IMR-90 (cell line): ENCODE measurements at regions not wholly inside any gene's neighbourhood (a gene's known extent, or its start where the extent isn't known, plus 50 kb on each side); places are given as distances from the start of the nearest gene placed in this dataset.

Source experiments
- ATAC-seq: fragments of 200-7000 bp; cut with Tn5 transposase; 2 replicates; pipeline ENCODE4 v1.9.1; 2020; ENCODE audit warnings: low read depth, mild to moderate bottlenecking, moderate library complexity
- BruUV-seq: library from RNA; stranded (reverse); fragments of 400-500 nt; replicated peaks from 2 replicates; lab custom pipeline; 2021; lab: Mats Ljungman, UMichigan
- CTCF ChIA-PET: fragments of 300-600 bp; formaldehyde crosslinking; extraction: SDS; loops from one replicate; lab custom pipeline; 2021; ENCODE audit warnings: antibody characterized with exemption; lab: Yijun Ruan, JAX
- POLR2A ChIA-PET: fragments of 300-600 bp; sonication (Branson Sonifier 250); formaldehyde crosslinking; loops from one replicate; lab custom pipeline; 2022; ENCODE audit warnings: antibody characterized with exemption; ENCODE audit not compliant: unreplicated experiment; lab: Charles Lee
- DNase-seq: peaks from one replicate; pipeline ENCODE4 v3.0.0; 2013
- H2AFZ ChIP-seq: replicated peaks from 2 replicates; pipeline ENCODE3; 2013; ENCODE audit warnings: low read length, mild to moderate bottlenecking; ENCODE audit not compliant: poor library complexity
- H2AK5ac ChIP-seq: 2 replicates; pipeline ENCODE4 v1.6.1; 2013; ENCODE audit warnings: low read depth, low read length, inconsistent platforms
- H2AK9ac ChIP-seq: replicated peaks from 2 replicates; pipeline ENCODE3; 2013; ENCODE audit warnings: mild to moderate bottlenecking, low read depth, low read length, moderate library complexity; ENCODE audit not compliant: poor library complexity
- H2BK120ac ChIP-seq: 2 replicates; pipeline ENCODE4 v1.6.1; 2013; ENCODE audit warnings: low read depth, low read length, inconsistent platforms
- H2BK15ac ChIP-seq: 3 replicates; pipeline ENCODE4 v1.6.1; 2013; ENCODE audit warnings: low read depth, low read length, inconsistent platforms
- H2BK20ac ChIP-seq: 2 replicates; pipeline ENCODE4 v1.6.1; 2013; ENCODE audit warnings: low read depth, mild to moderate bottlenecking, inconsistent platforms, low read length, moderate library complexity
- H2BK5ac ChIP-seq: 2 replicates; pipeline ENCODE4 v1.6.1; 2013; ENCODE audit warnings: mild to moderate bottlenecking, low read depth, low read length, inconsistent platforms; ENCODE audit not compliant: poor library complexity, severe bottlenecking
- H3K14ac ChIP-seq: replicated peaks from 2 replicates; pipeline ENCODE4 v1.6.1; 2013; ENCODE audit warnings: low read depth, low read length, inconsistent platforms
- H3K18ac ChIP-seq: 2 replicates; pipeline ENCODE4 v1.6.1; 2013; ENCODE audit warnings: low read depth, low read length, control low read depth
- H3K23ac ChIP-seq: 2 replicates; pipeline ENCODE4 v1.6.1; 2013; ENCODE audit warnings: low read depth, low read length, inconsistent platforms
- H3K27ac ChIP-seq: 2 replicates; pipeline ENCODE4 v1.5.1; 2013; ENCODE audit warnings: mild to moderate bottlenecking, control low read depth, low read length; ENCODE audit not compliant: insufficient read depth
- H3K27me3 ChIP-seq: 2 replicates; pipeline ENCODE4 v1.6.1; 2013; ENCODE audit warnings: low read length; ENCODE audit not compliant: control insufficient read depth, insufficient read depth
- H3K36me3 ChIP-seq: 2 replicates; pipeline ENCODE4 v1.6.1; 2013; ENCODE audit warnings: low read length, mixed read lengths; ENCODE audit not compliant: control insufficient read depth, insufficient read depth
- H3K4ac ChIP-seq: 2 replicates; pipeline ENCODE4 v1.6.1; 2013; ENCODE audit warnings: low read depth, low read length, inconsistent platforms
- H3K4me1 ChIP-seq: 2 replicates; pipeline ENCODE4 v1.6.1; 2013; ENCODE audit warnings: low read length, mixed read lengths; ENCODE audit not compliant: control insufficient read depth, insufficient read depth
- H3K4me2 ChIP-seq: 2 replicates; pipeline ENCODE4 v1.6.1; 2013; ENCODE audit warnings: low read depth, mild to moderate bottlenecking, control low read depth, low read length, moderate library complexity
- H3K4me3 ChIP-seq: 2 replicates; pipeline ENCODE4 v1.5.1; 2013; ENCODE audit warnings: low read depth, mild to moderate bottlenecking, control low read depth, low read length, moderate library complexity; ENCODE audit not compliant: insufficient read depth
- H3K56ac ChIP-seq: 2 replicates; pipeline ENCODE4 v1.6.1; 2013; ENCODE audit warnings: low read length, inconsistent platforms; ENCODE audit not compliant: insufficient read depth; ENCODE audit errors: extremely low read depth
- H3K79me1 ChIP-seq, 2 experiments: 2 replicates each; pipeline ENCODE4 v1.6.1; 2013; ENCODE audit warnings: low read length in 2 of 2, inconsistent platforms in 1 of 2, low read depth in 1 of 2
- H3K9ac ChIP-seq: 2 replicates; pipeline ENCODE4 v1.6.1; 2013; ENCODE audit warnings: low read depth, low read length, control low read depth
- H3K9me1 ChIP-seq: 2 replicates; pipeline ENCODE4 v1.6.1; 2013; ENCODE audit warnings: low read length, inconsistent platforms; ENCODE audit not compliant: insufficient read depth
- H3K9me3 ChIP-seq: 2 replicates; pipeline ENCODE4 v1.6.1; 2013; ENCODE audit warnings: low read length; ENCODE audit not compliant: control insufficient read depth, insufficient read depth
- H4K20me1 ChIP-seq: 2 replicates; pipeline ENCODE4 v1.6.1; 2013; ENCODE audit warnings: low read length, inconsistent platforms; ENCODE audit not compliant: insufficient read depth
- H4K5ac ChIP-seq: 2 replicates; pipeline ENCODE4 v1.6.1; 2013; ENCODE audit warnings: mild to moderate bottlenecking, low read depth, low read length, control low read depth
- H4K8ac ChIP-seq, 2 experiments: 2 replicates each; pipeline ENCODE4 v1.6.1; 2013; ENCODE audit warnings: low read depth in 2 of 2, low read length in 2 of 2, control low read depth in 1 of 2, inconsistent platforms in 1 of 2
- H4K91ac ChIP-seq: 2 replicates; pipeline ENCODE4 v1.6.1; 2013; ENCODE audit warnings: low read depth, low read length, inconsistent platforms; ENCODE audit not compliant: insufficient read depth
- BHLHE40 ChIP-seq: fragments of 150-350 bp; IDR thresholded peaks from 2 replicates; pipeline ENCODE4 v1.6.1; 2016; ENCODE audit warnings: mild to moderate bottlenecking, low read depth, low read length
- CEBPB ChIP-seq: IDR thresholded peaks from 2 replicates; pipeline ENCODE4 v1.6.1; 2012; ENCODE audit warnings: low read depth, low read length, improper control_type of control experiment
- CHD1 ChIP-seq: IDR thresholded peaks from 2 replicates; pipeline ENCODE4 v1.6.1; 2012; ENCODE audit warnings: low read depth, low read length, improper control_type of control experiment
- FOS ChIP-seq: fragments of 150-350 bp; IDR thresholded peaks from 2 replicates; pipeline ENCODE4 v1.6.1; 2016; ENCODE audit warnings: low read depth, low read length
- MAFK ChIP-seq: IDR thresholded peaks from 2 replicates; pipeline ENCODE4 v1.6.1; 2012; ENCODE audit warnings: low read depth, low read length, improper control_type of control experiment
- MAZ ChIP-seq: IDR thresholded peaks from 2 replicates; pipeline ENCODE4 v1.6.1; 2012; ENCODE audit warnings: low read depth, mild to moderate bottlenecking, low read length, improper control_type of control experiment, moderate library complexity, borderline replicate concordance
- MXI1 ChIP-seq: IDR thresholded peaks from 2 replicates; pipeline ENCODE4 v1.6.1; 2012; ENCODE audit warnings: low read depth, mild to moderate bottlenecking, low read length, moderate library complexity, borderline replicate concordance
- NFE2L2 ChIP-seq: fragments of 150-350 bp; IDR thresholded peaks from 2 replicates; pipeline ENCODE4 v1.6.1; 2016; ENCODE audit warnings: low read depth, mild to moderate bottlenecking, low read length
- POLR2A ChIP-seq: IDR thresholded peaks from 2 replicates; pipeline ENCODE4 v1.6.1; 2012; ENCODE audit warnings: mild to moderate bottlenecking, low read depth, low read length
- RAD21 ChIP-seq: IDR thresholded peaks from 2 replicates; pipeline ENCODE4 v1.6.1; 2012; ENCODE audit warnings: low read length, improper control_type of control experiment
- RCOR1 ChIP-seq: IDR thresholded peaks from 2 replicates; pipeline ENCODE4 v1.6.1; 2012; ENCODE audit warnings: mild to moderate bottlenecking, low read length, improper control_type of control experiment; ENCODE audit not compliant: insufficient replicate concordance
- RFX5 ChIP-seq: IDR thresholded peaks from 2 replicates; pipeline ENCODE4 v1.8.0; 2012; ENCODE audit warnings: low read depth, mild to moderate bottlenecking, low read length, moderate library complexity
- SMC3 ChIP-seq: fragments of 150-350 bp; IDR thresholded peaks from 2 replicates; pipeline ENCODE4 v1.6.1; 2016; ENCODE audit warnings: low read depth, mild to moderate bottlenecking, antibody characterized with exemption, low read length, moderate library complexity
- WGBS, 2 experiments: methylation state at CpG; one replicate each; pipeline versions ENCODE4 v1.1.5 to v1.1.7; 2013; ENCODE audit warnings: missing lambda C conversion rate in 2 of 2; ENCODE audit not compliant: insufficient read length in 1 of 2; ENCODE audit errors: extremely low coverage in 2 of 2; 5-methylcytosine and 5-hydroxymethylcytosine counted together
- dilution Hi-C: fragments of 300-500 bp; cut with HindIII; formaldehyde crosslinking; loops from one replicate; pipeline ENCODE4 v1.14.3; 2018; ENCODE audit warnings: low sequenced_read_pairs; ENCODE audit not compliant: unreplicated experiment
- in situ Hi-C: fragments of 300-500 bp; cut with MboI; formaldehyde crosslinking; loops from 3 replicates; pipeline ENCODE4 v1.14.3; 2019; ENCODE audit warnings: low sequenced_read_pairs, inconsistent platforms, mixed read lengths
- intact Hi-C: fragments of 100-400 bp; cut with micrococcal nuclease; formaldehyde crosslinking; loops from 2 replicates; pipeline ENCODE4 v1.10.0; 2022
- TF ChIP-seq, protein P1 (sequence below): fragments of 150-350 bp; IDR thresholded peaks from 2 replicates; pipeline ENCODE4 v1.6.1; 2016; ENCODE audit warnings: low read depth, mild to moderate bottlenecking, low read length, moderate library complexity, borderline replicate concordance
- TF ChIP-seq, protein P2 (sequence below): conservative IDR thresholded peaks from 2 replicates; pipeline ENCODE4 v1.5.1; 2012; ENCODE audit warnings: mild to moderate bottlenecking, low read depth, low read length, improper control_type of control experiment
- TF ChIP-seq, protein P3 (sequence below): fragments of 150-350 bp; IDR thresholded peaks from 2 replicates; pipeline ENCODE4 v1.6.1; 2017; ENCODE audit warnings: mild to moderate bottlenecking, antibody characterized with exemption, low read length, low read depth

DNA sequence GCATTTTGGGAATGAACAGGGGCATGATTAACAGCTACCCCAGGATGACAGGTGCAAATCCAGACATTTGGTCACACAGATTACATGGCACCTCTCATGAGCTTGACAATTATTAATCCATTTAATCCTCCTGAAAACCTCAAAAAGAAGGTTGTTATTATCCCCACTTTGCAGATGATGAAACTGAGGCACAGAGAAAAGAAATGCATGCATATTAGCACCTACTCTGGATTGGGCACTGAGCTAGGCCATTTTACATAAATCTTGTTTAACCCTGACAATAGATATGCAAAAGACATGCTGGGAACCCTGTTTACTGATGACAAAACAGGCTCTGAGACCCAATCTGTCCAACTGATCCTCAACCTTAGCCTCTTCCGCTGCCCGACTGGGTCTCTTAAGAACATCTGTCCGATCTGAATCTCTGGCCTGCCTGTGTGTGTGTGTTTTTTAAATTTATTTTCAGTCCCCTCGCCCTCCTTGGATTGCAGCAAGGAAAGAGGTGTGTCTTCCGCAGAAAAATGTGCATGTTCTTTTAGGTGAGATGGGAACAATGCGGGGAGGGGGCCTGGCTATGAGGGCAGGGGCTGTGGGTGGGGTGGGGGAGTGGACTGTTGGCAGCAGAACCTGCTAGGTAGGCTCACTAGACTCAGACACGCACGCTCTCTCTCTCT lies 162.5 kb downstream of the WNT7A start:
- no peaks in the 10 kb centered on the region for H3K9me1 ChIP-seq

More for the DNA sequence above, 162.5 kb downstream of the WNT7A start:
- ATAC-seq (no peak), DNase-seq (no peak)
- H4K5ac ChIP-seq = no peak overlapping the region
- no peak overlapping the region for H3K18ac ChIP-seq
- H2BK5ac ChIP-seq = no peak overlapping the region
- no peaks in the 10 kb centered on the region for H3K79me1 ChIP-seq
- H3K4me2 ChIP-seq = no peak overlapping the region
- no peak overlapping the region for H2AK5ac ChIP-seq
- no peak overlapping the region for H3K9ac ChIP-seq
- H3K4me1 ChIP-seq = no peaks in the 10 kb centered on the region
- peaks cover 6% of the 10 kb centered on the region; the same call in 1 of the 2 replicates for H3K9me3 ChIP-seq
- H3K4ac ChIP-seq = no peak overlapping the region
- no peak overlapping the region for H2BK20ac ChIP-seq
- no peak overlapping the region for H2AK9ac ChIP-seq
- no peak overlapping the region for H3K23ac ChIP-seq
- no peak for TF ChIP-seq POLR2A
- no peak for TF ChIP-seq RAD21
- TF ChIP-seq FOS = no peak
- TF ChIP-seq, protein P1, sequence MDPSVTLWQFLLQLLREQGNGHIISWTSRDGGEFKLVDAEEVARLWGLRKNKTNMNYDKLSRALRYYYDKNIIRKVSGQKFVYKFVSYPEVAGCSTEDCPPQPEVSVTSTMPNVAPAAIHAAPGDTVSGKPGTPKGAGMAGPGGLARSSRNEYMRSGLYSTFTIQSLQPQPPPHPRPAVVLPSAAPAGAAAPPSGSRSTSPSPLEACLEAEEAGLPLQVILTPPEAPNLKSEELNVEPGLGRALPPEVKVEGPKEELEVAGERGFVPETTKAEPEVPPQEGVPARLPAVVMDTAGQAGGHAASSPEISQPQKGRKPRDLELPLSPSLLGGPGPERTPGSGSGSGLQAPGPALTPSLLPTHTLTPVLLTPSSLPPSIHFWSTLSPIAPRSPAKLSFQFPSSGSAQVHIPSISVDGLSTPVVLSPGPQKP = no peak
- no peak for TF ChIP-seq BHLHE40
- TF ChIP-seq RFX5 = no peak
- TF ChIP-seq, protein P2, sequence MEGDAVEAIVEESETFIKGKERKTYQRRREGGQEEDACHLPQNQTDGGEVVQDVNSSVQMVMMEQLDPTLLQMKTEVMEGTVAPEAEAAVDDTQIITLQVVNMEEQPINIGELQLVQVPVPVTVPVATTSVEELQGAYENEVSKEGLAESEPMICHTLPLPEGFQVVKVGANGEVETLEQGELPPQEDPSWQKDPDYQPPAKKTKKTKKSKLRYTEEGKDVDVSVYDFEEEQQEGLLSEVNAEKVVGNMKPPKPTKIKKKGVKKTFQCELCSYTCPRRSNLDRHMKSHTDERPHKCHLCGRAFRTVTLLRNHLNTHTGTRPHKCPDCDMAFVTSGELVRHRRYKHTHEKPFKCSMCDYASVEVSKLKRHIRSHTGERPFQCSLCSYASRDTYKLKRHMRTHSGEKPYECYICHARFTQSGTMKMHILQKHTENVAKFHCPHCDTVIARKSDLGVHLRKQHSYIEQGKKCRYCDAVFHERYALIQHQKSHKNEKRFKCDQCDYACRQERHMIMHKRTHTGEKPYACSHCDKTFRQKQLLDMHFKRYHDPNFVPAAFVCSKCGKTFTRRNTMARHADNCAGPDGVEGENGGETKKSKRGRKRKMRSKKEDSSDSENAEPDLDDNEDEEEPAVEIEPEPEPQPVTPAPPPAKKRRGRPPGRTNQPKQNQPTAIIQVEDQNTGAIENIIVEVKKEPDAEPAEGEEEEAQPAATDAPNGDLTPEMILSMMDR = no peak
- TF ChIP-seq CHD1 = no peak
- TF ChIP-seq SMC3 = no peak
- TF ChIP-seq, protein P3, sequence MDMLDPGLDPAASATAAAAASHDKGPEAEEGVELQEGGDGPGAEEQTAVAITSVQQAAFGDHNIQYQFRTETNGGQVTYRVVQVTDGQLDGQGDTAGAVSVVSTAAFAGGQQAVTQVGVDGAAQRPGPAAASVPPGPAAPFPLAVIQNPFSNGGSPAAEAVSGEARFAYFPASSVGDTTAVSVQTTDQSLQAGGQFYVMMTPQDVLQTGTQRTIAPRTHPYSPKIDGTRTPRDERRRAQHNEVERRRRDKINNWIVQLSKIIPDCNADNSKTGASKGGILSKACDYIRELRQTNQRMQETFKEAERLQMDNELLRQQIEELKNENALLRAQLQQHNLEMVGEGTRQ = no peak
- TF ChIP-seq MXI1 = no peak
- no peak for TF ChIP-seq MAZ
- TF ChIP-seq RCOR1 = no peak
- TF ChIP-seq CEBPB = no peak
- TF ChIP-seq MAFK = no peak
- TF ChIP-seq NFE2L2 = no peak
- no peak overlapping the region for H2AFZ ChIP-seq
- H3K14ac ChIP-seq = no peak overlapping the region
- ChIA-PET CTCF (no interaction called here), POLR2A (no interaction called here)
- no CpG with 5 or more reads among the region's 8 CpGs for WGBS, 2 experiments
- H3K36me3 ChIP-seq = no peaks in the 10 kb centered on the region
- intact Hi-C loops = no loop called here
- H3K56ac ChIP-seq = no peak overlapping the region
- H4K91ac ChIP-seq = no peak overlapping the region
- BruUV-seq = no TSS peak
- H3K27ac ChIP-seq = no peak overlapping the region
- no peak overlapping the region for H3K4me3 ChIP-seq
- no peaks in the 10 kb centered on the region for H4K20me1 ChIP-seq
- H2BK120ac ChIP-seq = no peak overlapping the region
- no peaks in the 10 kb centered on the region for H3K27me3 ChIP-seq
- dilution Hi-C loops = no loop called here
- no peak overlapping the region for H4K8ac ChIP-seq
- in situ Hi-C loops = no loop called here
- H2BK15ac ChIP-seq = no peak overlapping the region
